ENCODE measurements at regions not wholly inside any gene's neighbourhood (a gene's known extent, or its start where the extent isn't known, plus 50 kb on each side); places are given as distances from the start of the nearest gene placed in this dataset.

DNA sequence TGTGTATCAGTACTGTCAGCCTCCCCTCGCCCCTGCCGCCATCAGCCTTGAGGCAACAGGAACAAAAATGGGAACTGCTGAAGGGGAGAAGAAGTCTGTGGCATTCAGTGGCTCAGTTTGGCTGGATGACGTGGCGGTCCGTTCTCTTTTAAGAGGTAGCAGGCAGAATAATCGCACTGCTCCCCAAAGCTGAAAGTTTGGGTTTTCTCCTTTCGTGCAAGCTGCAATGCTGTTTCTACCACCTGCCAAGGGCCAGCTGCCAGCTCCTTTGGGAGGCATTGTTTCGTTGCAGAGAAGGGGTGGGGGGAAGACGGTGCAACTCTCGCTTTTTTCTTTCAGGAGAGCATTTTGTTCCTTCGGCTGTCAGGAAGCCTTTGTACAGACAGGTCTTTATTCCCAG, 369.6 kb upstream of the RORA start:
- Histone ChIP-seq H3K27me3 (ENCODE audit: insufficient read depth, low read length) (no peaks in the 10 kb centered on the region), H3K4me1 (ENCODE audit: insufficient read depth, low read length) (no peaks in the 10 kb centered on the region), H3K4me3 (ENCODE audit: low read length) (no peak overlapping the region), H3K9me3 (ENCODE audit: low read depth, low read length) (no peaks in the 10 kb centered on the region)

DNA sequence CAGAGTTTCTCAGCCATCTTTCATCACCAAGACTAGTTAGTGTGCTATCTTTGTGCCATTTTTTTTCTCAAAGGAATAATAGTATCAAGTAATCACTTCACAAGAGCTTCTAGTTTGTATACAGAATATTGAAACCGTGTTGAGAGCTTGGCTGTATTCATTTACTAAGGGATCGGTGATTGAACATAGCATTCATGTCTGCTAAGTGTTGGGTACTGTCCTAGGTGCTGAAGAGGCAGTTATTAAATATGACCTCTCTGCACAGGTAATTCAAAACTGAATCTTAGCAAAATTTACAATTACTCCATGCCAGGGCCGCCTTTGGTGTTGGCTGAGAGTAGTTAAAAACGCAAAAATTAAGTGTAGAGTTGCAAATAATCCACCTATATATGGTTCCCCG, 355.3 kb upstream of the RORA start:
- no peak overlapping the region for H3K4me3 ChIP-seq (ENCODE audit: low read length)
- H3K4me1 ChIP-seq (ENCODE audit: insufficient read depth, low read length) = no peaks in the 10 kb centered on the region
- no peaks in the 10 kb centered on the region for H3K9me3 ChIP-seq (ENCODE audit: low read depth, low read length)
- H3K27me3 ChIP-seq (ENCODE audit: insufficient read depth, low read length) = no peaks in the 10 kb centered on the region

DNA sequence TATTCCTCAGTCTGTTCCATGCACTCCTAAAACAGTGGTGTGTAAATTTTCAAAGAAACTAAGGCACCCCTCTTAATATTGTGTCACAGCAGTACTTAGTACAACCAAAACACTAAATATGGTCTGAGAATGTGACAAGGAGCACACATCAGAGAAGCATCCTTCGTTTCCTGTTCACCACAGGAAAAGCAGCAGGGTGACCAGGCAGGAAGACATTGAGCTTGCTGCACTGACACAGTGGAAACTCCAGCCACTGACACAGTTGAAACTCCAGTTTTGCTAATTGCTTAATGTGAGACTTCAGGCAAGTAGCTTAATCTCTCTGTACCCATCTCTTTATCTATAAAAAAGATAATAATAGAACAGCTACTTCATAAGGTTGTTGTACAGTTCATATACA, 353.0 kb upstream of the RORA start:
- Histone ChIP-seq H3K27me3 (ENCODE audit: insufficient read depth, low read length) (no peaks in the 10 kb centered on the region), H3K9me3 (ENCODE audit: low read depth, low read length) (no peaks in the 10 kb centered on the region), H3K4me1 (ENCODE audit: insufficient read depth, low read length) (no peaks in the 10 kb centered on the region), H3K4me3 (ENCODE audit: low read length) (no peak overlapping the region)

DNA sequence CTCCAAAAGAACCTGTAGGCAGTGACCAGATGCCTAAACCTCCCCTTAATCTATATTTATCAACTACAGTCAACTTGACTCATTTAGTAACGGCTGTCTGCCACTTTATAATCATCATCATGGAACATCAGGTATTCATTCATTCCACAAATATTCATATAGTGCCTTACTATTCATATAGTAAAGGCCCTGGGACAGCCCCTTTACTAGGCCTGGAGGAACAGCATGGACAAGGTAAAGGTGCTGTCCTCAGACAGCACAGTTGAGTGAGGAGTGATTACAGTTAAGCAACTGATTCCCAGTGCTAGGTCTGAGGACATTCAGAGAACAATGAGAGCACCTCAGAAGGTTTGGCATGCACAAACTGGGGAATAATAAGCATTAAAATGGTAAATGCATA, 346.5 kb upstream of the RORA start:
- Histone ChIP-seq H3K9me3 (ENCODE audit: low read depth, low read length) (no peaks in the 10 kb centered on the region), H3K27me3 (ENCODE audit: insufficient read depth, low read length) (no peaks in the 10 kb centered on the region), H3K4me1 (ENCODE audit: insufficient read depth, low read length) (no peaks in the 10 kb centered on the region), H3K4me3 (ENCODE audit: low read length) (no peak overlapping the region)

DNA sequence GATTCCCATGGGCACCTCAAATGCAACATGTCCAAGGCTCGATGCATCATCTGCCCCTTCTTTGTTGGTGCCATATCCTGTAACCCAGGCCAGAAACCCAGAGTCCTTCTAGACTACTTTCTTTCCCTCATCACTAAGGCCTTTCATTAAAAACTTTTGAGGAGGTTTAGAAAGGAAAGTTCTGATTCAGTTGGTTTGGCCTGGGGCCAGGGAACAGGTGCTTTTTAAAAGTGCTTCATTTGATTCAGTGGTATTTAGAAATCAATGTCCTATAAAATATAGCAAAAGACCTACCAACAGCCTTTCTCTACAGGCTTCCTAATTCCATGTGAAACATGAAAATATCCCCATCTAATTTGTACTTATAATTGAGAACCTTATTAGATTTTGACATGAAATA, 341.9 kb upstream of the RORA start:
- H3K9me3 ChIP-seq (ENCODE audit: low read depth, low read length) = no peaks in the 10 kb centered on the region
- H3K27me3 ChIP-seq (ENCODE audit: insufficient read depth, low read length) = no peaks in the 10 kb centered on the region
- no peak overlapping the region for H3K4me3 ChIP-seq (ENCODE audit: low read length)
- H3K4me1 ChIP-seq (ENCODE audit: insufficient read depth, low read length) = no peaks in the 10 kb centered on the region

DNA sequence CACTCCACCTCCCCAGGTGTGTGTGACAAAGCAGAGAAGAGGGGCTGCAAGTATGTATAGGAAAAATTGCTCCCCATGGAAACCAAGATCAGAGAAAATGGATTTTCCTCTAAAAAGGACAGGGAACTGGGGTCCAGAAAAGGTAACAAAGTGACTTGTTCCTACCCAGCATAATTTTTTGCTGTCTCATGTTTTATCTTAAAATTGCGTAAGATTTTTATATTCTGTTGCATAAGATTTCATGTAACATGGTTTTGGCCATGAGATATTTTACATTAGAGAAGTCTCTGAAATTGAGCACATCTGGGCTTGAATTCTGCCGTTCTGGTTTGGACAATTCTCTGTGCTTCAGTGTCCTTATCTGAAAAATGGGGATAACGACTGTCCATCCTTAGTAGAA, 335.7 kb upstream of the RORA start:
- Histone ChIP-seq H3K27me3 (ENCODE audit: insufficient read depth, low read length) (no peaks in the 10 kb centered on the region), H3K4me1 (ENCODE audit: insufficient read depth, low read length) (no peaks in the 10 kb centered on the region), H3K4me3 (ENCODE audit: low read length) (no peak overlapping the region), H3K9me3 (ENCODE audit: low read depth, low read length) (no peaks in the 10 kb centered on the region)

DNA sequence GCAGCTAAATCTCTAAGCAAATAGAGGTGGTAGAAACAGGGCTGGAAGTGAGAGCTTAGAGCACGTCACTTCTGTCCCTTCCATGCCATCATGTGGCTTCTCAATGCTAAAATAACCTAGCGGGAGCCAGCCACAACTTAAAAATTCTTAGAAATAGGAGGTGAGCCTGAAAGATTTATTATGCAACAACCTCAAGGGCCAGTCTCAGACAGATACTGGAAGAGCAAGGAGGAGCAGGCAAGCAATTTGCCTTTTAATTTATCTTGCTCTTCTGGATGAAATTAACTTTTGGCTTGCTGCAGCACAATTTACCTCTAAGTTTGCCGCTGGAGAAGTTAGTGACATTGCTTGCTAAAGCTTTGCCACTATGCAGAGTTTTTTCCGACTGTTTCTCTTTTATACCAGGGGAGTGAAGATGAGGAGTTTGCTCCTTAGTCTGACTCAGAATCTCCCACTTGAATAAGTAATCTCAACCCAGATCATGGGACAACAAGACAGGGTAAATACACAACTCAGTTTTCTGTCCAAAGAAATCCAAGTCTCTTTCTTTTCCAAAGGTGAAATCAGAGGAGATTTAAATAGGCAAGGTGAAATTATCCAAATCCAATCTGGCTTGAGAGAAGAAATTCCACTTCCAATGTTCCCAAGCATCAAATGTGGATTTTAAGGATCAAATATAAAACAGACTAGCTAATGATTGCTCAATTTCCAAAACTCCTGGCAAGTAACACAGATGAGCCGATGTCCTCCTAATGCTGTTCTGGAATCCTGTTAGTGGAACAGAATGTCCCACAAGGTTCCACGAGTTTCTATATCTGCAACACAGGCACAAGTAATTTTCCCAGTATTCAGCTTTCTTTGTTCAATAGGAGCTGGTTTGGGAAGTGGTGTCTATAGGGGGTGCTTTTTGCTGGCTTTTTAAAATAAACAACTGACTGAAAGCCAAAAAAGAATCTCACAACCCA, 329.4 kb upstream of the RORA start:
- H3K4me3 ChIP-seq (ENCODE audit: low read length) = no peak overlapping the region
- no peaks in the 10 kb centered on the region for H3K9me3 ChIP-seq (ENCODE audit: low read depth, low read length)
- H3K4me1 ChIP-seq (ENCODE audit: insufficient read depth, low read length) = no peaks in the 10 kb centered on the region
- no peaks in the 10 kb centered on the region for H3K27me3 ChIP-seq (ENCODE audit: insufficient read depth, low read length)

DNA sequence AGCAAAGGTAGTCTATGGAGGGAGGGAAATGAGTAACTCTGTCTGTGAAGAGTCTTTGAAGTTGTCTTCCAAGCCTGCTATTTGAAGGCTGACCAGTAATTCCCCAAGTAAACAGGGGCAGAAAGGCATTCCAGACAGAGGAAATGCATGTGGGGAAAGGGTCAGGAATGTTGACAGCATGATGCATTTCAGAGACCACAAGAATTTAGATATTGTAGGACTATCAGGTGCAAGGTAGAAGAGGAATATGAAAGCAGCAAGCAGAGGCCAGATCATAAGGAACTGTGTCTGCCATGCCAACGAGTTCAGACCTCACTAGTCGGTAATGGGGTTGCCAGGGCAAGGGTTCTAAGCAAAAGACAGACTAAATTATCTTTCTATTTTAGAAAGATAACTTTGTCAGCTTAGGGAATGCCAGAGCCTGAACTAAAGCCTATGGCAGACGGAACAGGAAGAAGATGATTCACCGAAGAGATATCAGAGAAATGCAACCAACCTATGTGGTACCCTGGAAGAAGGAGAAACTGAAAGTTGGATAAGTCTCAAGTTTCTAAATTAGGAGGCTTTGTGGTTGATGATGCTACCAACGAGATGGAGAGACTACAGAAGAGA, 327.0 kb upstream of the RORA start:
- H3K4me1 ChIP-seq (ENCODE audit: insufficient read depth, low read length) = no peaks in the 10 kb centered on the region
- H3K27me3 ChIP-seq (ENCODE audit: insufficient read depth, low read length) = no peaks in the 10 kb centered on the region
- no peak overlapping the region for H3K4me3 ChIP-seq (ENCODE audit: low read length)
- H3K9me3 ChIP-seq (ENCODE audit: low read depth, low read length) = no peaks in the 10 kb centered on the region

DNA sequence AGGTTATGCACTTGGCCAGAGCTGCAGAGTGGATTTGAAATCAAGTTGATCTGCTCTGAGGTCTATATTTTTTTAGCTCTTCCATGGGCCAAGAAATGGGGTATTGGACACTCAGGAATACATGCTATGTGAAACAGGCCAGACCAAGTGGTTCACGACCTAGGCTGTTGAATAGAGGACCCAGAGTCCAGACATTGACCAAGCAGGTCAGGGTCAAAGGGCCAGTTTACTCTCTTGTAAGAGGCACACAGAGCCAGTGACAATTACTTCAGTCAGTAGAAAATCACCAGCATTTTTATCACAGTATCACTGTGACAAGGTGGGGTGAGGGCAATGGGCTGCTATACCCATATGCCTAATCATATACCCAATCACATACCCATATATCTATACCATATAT, 320.6 kb upstream of the RORA start:
- H3K4me3 ChIP-seq (ENCODE audit: low read length) = no peak overlapping the region
- no peaks in the 10 kb centered on the region for H3K27me3 ChIP-seq (ENCODE audit: insufficient read depth, low read length)

DNA sequence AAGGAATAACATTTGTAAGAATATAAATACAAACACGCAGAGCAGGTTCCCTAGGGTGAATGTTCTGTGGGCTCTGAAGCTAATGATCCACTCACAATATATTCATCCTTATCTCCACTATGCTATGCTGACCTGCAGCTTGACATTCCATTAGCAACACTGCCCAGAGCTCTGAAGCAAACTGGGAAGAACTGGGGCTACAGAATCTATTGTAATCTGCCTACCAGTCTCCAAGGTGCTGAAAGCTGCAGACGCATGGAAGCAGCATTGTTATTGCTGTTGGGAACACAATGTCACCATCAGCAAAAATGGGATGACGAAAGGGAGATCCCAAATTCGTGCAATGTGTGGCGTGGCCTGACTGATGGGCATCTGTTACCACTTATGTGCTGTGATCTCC, 316.7 kb upstream of the RORA start:
- H3K9me3 ChIP-seq (ENCODE audit: low read depth, low read length) = no peaks in the 10 kb centered on the region
- H3K4me3 ChIP-seq (ENCODE audit: low read length) = no peak overlapping the region
- no peaks in the 10 kb centered on the region for H3K4me1 ChIP-seq (ENCODE audit: insufficient read depth, low read length)
- no peaks in the 10 kb centered on the region for H3K27me3 ChIP-seq (ENCODE audit: insufficient read depth, low read length)

More for the DNA sequence above, 320.6 kb upstream of the RORA start:
- Histone ChIP-seq H3K9me3 (ENCODE audit: low read depth, low read length) (no peaks in the 10 kb centered on the region), H3K4me1 (ENCODE audit: insufficient read depth, low read length) (no peaks in the 10 kb centered on the region)

DNA sequence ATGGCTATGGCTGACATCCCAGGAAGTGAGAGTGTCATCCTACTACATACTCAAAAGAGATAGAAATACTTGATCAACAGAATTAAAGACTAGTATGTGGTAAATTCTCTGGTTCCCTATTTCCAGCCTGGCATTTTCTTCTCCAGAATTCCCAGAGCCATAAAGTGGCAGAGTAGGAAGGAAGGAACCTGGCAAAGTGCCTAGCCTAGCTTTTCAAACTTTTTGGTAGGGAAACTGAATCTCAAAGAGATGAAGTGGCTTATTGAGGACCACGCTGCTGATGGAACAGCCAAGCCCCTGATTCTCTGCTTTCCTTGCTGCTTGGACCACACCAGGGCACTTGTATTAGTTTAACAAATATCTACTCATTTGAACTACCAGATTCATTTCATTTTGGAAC, 312.4 kb upstream of the RORA start:
- Histone ChIP-seq H3K9me3 (ENCODE audit: low read depth, low read length) (no peaks in the 10 kb centered on the region), H3K4me1 (ENCODE audit: insufficient read depth, low read length) (no peaks in the 10 kb centered on the region), H3K27me3 (ENCODE audit: insufficient read depth, low read length) (no peaks in the 10 kb centered on the region), H3K4me3 (ENCODE audit: low read length) (no peak overlapping the region)

DNA sequence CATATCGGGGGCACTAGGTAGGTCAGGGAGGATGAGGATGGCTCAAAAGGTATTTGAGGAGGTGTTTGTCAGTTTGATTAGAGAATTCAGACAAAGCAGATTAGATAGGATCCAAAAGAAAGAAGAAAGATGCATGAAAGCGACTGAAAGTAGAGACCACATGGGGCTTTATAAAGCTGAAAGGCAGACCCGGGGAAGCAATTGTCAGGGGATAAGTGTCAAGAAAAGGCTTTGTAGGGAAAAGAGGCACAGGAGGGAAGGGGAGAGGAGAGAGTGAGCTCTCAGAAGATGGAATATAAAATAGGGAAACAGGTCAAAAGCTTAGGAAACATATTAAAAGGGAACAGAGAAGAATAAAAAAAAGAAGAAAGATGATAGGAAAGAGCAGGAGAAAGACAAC, 308.2 kb upstream of the RORA start:
- H3K4me3 ChIP-seq (ENCODE audit: low read length) = no peak overlapping the region
- H3K27me3 ChIP-seq (ENCODE audit: insufficient read depth, low read length) = no peaks in the 10 kb centered on the region
- H3K9me3 ChIP-seq (ENCODE audit: low read depth, low read length) = no peaks in the 10 kb centered on the region
- H3K4me1 ChIP-seq (ENCODE audit: insufficient read depth, low read length) = no peaks in the 10 kb centered on the region

DNA sequence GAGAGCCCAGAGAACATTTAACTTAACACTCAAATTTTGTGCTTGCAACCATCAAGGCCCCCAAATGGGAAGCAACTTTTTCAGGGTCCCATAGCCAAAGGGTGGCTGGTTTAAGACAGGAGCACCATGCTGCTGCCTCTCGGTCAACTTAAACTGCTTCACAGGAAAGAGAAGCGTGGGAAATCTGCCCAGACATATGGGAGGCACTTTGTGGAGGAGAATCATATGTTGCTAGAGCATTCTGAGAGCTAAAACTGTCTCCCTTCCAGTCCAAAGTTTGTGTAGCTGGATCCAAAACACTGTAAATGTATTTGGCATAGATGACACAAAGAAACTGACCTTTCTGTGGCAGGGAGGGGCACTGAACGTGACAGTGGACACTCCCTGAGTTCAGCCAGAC, 305.9 kb upstream of the RORA start:
- no peaks in the 10 kb centered on the region for H3K4me1 ChIP-seq (ENCODE audit: insufficient read depth, low read length)
- no peak overlapping the region for H3K4me3 ChIP-seq (ENCODE audit: low read length)
- H3K9me3 ChIP-seq (ENCODE audit: low read depth, low read length) = no peaks in the 10 kb centered on the region
- no peaks in the 10 kb centered on the region for H3K27me3 ChIP-seq (ENCODE audit: insufficient read depth, low read length)

DNA sequence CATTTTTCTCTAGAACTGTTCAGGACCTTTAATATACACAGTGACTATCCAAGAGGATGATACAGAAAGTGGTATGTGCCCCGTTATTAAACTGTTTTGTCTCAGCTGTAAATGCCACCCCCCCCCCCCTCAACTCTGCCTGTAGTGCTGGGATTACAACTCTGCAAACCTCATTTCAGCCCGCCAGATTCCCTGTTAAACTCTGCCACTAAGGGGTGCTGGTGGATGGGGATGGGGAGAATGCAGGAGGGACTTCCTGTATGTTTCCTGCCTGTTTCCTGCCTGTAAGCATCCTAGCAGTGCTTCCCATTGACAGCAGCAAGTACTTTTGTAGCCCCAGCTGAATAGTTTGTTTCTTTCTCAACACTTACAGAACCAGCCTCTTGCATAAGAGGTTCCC, 301.7 kb upstream of the RORA start:
- Histone ChIP-seq H3K9me3 (ENCODE audit: low read depth, low read length) (no peaks in the 10 kb centered on the region), H3K4me1 (ENCODE audit: insufficient read depth, low read length) (no peaks in the 10 kb centered on the region), H3K4me3 (ENCODE audit: low read length) (no peak overlapping the region), H3K27me3 (ENCODE audit: insufficient read depth, low read length) (no peaks in the 10 kb centered on the region)

DNA sequence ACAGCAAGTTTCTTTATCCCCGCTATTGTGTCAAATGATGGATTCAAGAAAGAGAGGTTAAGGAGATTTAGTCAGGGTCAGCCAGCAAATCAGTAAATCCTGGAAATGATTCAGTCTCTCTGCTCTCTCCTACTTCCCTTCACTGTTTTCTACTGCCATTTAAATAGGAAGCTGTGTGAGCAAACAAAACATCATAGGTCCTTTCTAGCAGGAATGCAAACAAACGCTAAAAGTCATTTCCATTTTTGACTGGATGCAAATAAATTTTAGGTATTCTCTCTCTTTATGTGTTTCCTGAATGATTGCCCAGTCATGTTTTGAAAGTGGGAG, 299.4 kb upstream of the RORA start:
- no peak overlapping the region for H3K4me3 ChIP-seq (ENCODE audit: low read length)
- H3K9me3 ChIP-seq (ENCODE audit: low read depth, low read length) = no peaks in the 10 kb centered on the region
- H3K4me1 ChIP-seq (ENCODE audit: insufficient read depth, low read length) = no peaks in the 10 kb centered on the region
- H3K27me3 ChIP-seq (ENCODE audit: insufficient read depth, low read length) = no peaks in the 10 kb centered on the region
